ENCODE measurements at regions not wholly inside any gene's neighbourhood (a gene's known extent, or its start where the extent isn't known, plus 50 kb on each side); places are given as distances from the start of the nearest gene placed in this dataset.
"Not testable (repeated sequence)": the region's sequence is repeated elsewhere in the genome, so short reads cannot be mapped to it uniquely, and the experiment has no call there.

GRCh38 chr1:234853906-234854644 is 244.1 kb upstream of the IRF2BP2 start:
- Mint-ChIP-seq H3K27ac (0 out of 2 replicates have a peak overlapping the region, but pooled peaks have one; percentile 0), H3K9me3 (no peaks in the 10 kb centered on the region), H3K27me3 (ENCODE audit: insufficient read depth) (no peaks in the 10 kb centered on the region; the same call in 1 of the 2 replicates), H3K4me3 (no peak overlapping the region), H3K36me3 (ENCODE audit: low read depth) (no peaks in the 10 kb centered on the region), H3K4me1 (ENCODE audit: low read depth) (peaks cover 41% of the 10 kb centered on the region)
- no peak for TF ChIP-seq CTCF (IDR thresholded peaks at IDR 0.05)
- DNase-seq: peak; percentile 20

GRCh38 chr1:234852659-234853058 is 242.7 kb upstream of the IRF2BP2 start:
- H3K27ac Mint-ChIP-seq: no peak overlapping the region
- no peaks in the 10 kb centered on the region; the same call in 1 of the 2 replicates for H3K27me3 Mint-ChIP-seq (ENCODE audit: insufficient read depth)
- DNase-seq: no peak
- no peak overlapping the region for H3K4me3 Mint-ChIP-seq
- H3K4me1 Mint-ChIP-seq (ENCODE audit: low read depth): peaks cover 54% of the 10 kb centered on the region
- no peak for TF ChIP-seq CTCF (IDR thresholded peaks at IDR 0.05)
- H3K36me3 Mint-ChIP-seq (ENCODE audit: low read depth): no peaks in the 10 kb centered on the region
- H3K9me3 Mint-ChIP-seq: no peaks in the 10 kb centered on the region

- peak overlapping the region; percentile 62 for H3K27ac Mint-ChIP-seq
- TF ChIP-seq CTCF (IDR thresholded peaks at IDR 0.05): no peak
- no peaks in the 10 kb centered on the region for H3K9me3 Mint-ChIP-seq
- H3K4me1 Mint-ChIP-seq (ENCODE audit: low read depth): peaks cover 54% of the 10 kb centered on the region
- DNase-seq: peak; percentile 31
- H3K27me3 Mint-ChIP-seq (ENCODE audit: insufficient read depth): no peaks in the 10 kb centered on the region; the same call in 1 of the 2 replicates
- peak overlapping the region; percentile 26 for H3K4me3 Mint-ChIP-seq
- no peaks in the 10 kb centered on the region for H3K36me3 Mint-ChIP-seq (ENCODE audit: low read depth)
Observed at GRCh38 chr1:234851450-234852438, 241.8 kb upstream of the IRF2BP2 start.

GRCh38 chr1:234849832-234850231 is 239.9 kb upstream of the IRF2BP2 start:
- DNase-seq: peak; percentile 8
- TF ChIP-seq CTCF (IDR thresholded peaks at IDR 0.05): no peak
- peaks cover 5% of the 10 kb centered on the region; the same call in 1 of the 2 replicates for H3K36me3 Mint-ChIP-seq (ENCODE audit: low read depth)
- H3K27me3 Mint-ChIP-seq (ENCODE audit: insufficient read depth): no peaks in the 10 kb centered on the region
- peak overlapping the region; percentile 54; the same call in 1 of the 2 replicates for H3K4me3 Mint-ChIP-seq
- H3K27ac Mint-ChIP-seq: peak overlapping the region; percentile 64
- no peaks in the 10 kb centered on the region for H3K9me3 Mint-ChIP-seq
- H3K4me1 Mint-ChIP-seq (ENCODE audit: low read depth): peaks cover 65% of the 10 kb centered on the region

GRCh38 chr1:234848972-234849649 is 239.1 kb upstream of the IRF2BP2 start:
- Mint-ChIP-seq H3K36me3 (ENCODE audit: low read depth) (peaks cover 5% of the 10 kb centered on the region; the same call in 1 of the 2 replicates), H3K27ac (peak overlapping the region; percentile 64), H3K4me3 (peak overlapping the region; percentile 54), H3K9me3 (no peaks in the 10 kb centered on the region), H3K4me1 (ENCODE audit: low read depth) (peaks cover 67% of the 10 kb centered on the region), H3K27me3 (ENCODE audit: insufficient read depth) (no peaks in the 10 kb centered on the region)
- peak; percentile 51 for TF ChIP-seq CTCF (IDR thresholded peaks at IDR 0.05)
- DNase-seq: peak; percentile 92

GRCh38 chr1:234846813-234847212 is 236.8 kb upstream of the IRF2BP2 start:
- H3K27ac Mint-ChIP-seq; H3K4me3 Mint-ChIP-seq; H3K9me3 Mint-ChIP-seq; H3K36me3 Mint-ChIP-seq (ENCODE audit: low read depth); DNase-seq; H3K27me3 Mint-ChIP-seq (ENCODE audit: insufficient read depth): not testable (repeated sequence)
- peaks cover 54% of the 10 kb centered on the region for H3K4me1 Mint-ChIP-seq (ENCODE audit: low read depth)
